ENCODE measurements at regions not wholly inside any gene's neighbourhood (a gene's known extent, or its start where the extent isn't known, plus 50 kb on each side); places are given as distances from the start of the nearest gene placed in this dataset.

DNA sequence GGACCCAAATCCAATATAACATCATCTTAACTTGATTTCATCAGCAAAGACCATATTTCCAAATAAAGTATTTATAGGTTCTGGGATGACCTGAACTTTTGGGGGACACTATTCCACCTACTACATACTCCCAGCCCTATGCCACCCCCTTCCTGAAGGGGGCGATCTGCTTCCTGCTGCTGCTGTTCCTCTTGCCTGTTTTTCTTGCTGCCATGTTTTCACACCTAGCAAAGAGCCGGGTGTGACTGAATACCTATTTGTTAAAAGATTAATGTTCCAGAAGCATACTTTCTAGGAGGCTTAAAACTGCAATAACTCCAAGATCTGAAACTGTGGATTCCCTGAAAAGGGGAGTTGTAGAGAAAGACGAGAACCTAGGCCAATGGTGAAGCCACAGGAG lies 89.7 kb downstream of the ICOS start:
- ATAC-seq (no peak), FAIRE-seq (no peak), DNase-seq (ENCODE audit: low read depth in 1 of 2, low spot score in 1 of 2) (no peak)
- no peaks in the 10 kb centered on the region for H3K4me1 ChIP-seq
- H3K4me2 ChIP-seq, result no peak overlapping the region
- no peaks in the 10 kb centered on the region for H3K9me3 ChIP-seq
- no peak overlapping the region for H3K4me3 ChIP-seq
- ChIA-PET CTCF (no interaction called here), POLR2A (no interaction called here)
- whole genome bisulfite sequencing (ENCODE audit: missing lambda C conversion rate), result 41% methylated on average over 3 of the region's 3 CpGs
- H3K27ac ChIP-seq, result no peak overlapping the region
- no peak for TF ChIP-seq NFE2L2 (conservative IDR thresholded peaks at IDR 0.05; ENCODE audit: low read length)
- TF ChIP-seq, protein P1, sequence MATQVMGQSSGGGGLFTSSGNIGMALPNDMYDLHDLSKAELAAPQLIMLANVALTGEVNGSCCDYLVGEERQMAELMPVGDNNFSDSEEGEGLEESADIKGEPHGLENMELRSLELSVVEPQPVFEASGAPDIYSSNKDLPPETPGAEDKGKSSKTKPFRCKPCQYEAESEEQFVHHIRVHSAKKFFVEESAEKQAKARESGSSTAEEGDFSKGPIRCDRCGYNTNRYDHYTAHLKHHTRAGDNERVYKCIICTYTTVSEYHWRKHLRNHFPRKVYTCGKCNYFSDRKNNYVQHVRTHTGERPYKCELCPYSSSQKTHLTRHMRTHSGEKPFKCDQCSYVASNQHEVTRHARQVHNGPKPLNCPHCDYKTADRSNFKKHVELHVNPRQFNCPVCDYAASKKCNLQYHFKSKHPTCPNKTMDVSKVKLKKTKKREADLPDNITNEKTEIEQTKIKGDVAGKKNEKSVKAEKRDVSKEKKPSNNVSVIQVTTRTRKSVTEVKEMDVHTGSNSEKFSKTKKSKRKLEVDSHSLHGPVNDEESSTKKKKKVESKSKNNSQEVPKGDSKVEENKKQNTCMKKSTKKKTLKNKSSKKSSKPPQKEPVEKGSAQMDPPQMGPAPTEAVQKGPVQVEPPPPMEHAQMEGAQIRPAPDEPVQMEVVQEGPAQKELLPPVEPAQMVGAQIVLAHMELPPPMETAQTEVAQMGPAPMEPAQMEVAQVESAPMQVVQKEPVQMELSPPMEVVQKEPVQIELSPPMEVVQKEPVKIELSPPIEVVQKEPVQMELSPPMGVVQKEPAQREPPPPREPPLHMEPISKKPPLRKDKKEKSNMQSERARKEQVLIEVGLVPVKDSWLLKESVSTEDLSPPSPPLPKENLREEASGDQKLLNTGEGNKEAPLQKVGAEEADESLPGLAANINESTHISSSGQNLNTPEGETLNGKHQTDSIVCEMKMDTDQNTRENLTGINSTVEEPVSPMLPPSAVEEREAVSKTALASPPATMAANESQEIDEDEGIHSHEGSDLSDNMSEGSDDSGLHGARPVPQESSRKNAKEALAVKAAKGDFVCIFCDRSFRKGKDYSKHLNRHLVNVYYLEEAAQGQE (IDR thresholded peaks at IDR 0.05), result no peak
- no peak for TF ChIP-seq BHLHE40 (IDR thresholded peaks at IDR 0.05; ENCODE audit: low read depth, low read length)
- no peak for TF ChIP-seq POLR2AphosphoS2 (conservative IDR thresholded peaks at IDR 0.05; ENCODE audit: low read length)

DNA sequence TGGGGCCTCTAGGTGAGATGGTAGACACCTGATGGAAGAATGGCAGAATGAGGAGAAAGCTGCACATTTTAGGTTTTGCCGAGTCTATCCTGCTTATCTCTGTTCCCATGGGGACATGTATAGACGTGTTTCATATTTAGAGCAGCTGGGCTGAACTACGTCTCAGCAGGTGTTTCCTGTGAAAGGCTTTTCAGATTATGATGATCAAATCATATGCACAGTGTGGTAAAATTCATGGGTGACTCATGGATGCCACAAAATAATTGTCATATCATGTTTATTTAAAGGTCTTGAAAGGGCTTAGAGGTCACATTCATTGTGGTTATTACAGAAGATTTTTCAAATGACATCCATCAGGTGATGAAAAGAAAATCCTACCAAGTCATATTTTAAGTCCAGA lies 90.5 kb downstream of the ICOS start:
- H3K4me3 ChIP-seq, result no peak overlapping the region
- no peaks in the 10 kb centered on the region for H3K4me1 ChIP-seq
- CTCF ChIA-PET, result interaction anchor here (0.6 kb wide), 1 partner anchor 86 kb away, joined by 3 read pairs; no protein-coding TSS in a partner anchor
- ATAC-seq (no peak), DNase-seq (ENCODE audit: low read depth in 1 of 2, low spot score in 1 of 2) (no peak), FAIRE-seq (no peak)
- H3K27ac ChIP-seq, result no peak overlapping the region
- no peaks in the 10 kb centered on the region for H3K9me3 ChIP-seq
- TF ChIP-seq, protein P2, sequence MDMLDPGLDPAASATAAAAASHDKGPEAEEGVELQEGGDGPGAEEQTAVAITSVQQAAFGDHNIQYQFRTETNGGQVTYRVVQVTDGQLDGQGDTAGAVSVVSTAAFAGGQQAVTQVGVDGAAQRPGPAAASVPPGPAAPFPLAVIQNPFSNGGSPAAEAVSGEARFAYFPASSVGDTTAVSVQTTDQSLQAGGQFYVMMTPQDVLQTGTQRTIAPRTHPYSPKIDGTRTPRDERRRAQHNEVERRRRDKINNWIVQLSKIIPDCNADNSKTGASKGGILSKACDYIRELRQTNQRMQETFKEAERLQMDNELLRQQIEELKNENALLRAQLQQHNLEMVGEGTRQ (IDR thresholded peaks at IDR 0.05), result no peak
- TF ChIP-seq FOSL2 (IDR thresholded peaks at IDR 0.05) (no peak), FOSL2 (CRISPR knock-in tag; IDR thresholded peaks at IDR 0.05) (peak; percentile 37; the same call in 1 of the 2 replicates)
- no peak overlapping the region for H3K4me2 ChIP-seq
- WGBS (ENCODE audit: missing lambda C conversion rate), result 36% methylated on average over 3 of the region's 3 CpGs
- POLR2A ChIA-PET, result no interaction called here

DNA sequence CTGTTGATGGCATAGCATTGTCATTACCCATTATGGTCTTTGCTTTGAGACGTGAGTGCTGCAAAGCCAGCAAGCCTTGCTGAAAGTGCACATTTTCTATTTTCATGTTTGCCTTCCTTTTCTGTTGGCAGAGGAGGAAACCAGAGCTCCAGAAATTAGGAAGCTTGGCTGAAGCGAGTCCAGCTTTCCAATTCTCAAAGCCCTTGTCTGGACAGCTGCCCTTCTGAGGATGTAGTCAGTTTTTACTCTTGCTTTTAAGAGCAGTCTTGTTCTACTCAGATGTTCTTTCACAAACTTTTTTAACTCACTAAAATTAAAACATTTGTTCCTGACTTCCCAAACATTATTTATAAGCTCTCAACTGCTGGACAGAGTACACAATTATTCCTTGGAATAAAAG lies 93.8 kb downstream of the ICOS start:
- TF ChIP-seq CBX8 (IDR thresholded peaks at IDR 0.05), result no peak
- no peak for TF ChIP-seq JUN (IDR thresholded peaks at IDR 0.05)
- no peak for TF ChIP-seq KDM5A (IDR thresholded peaks at IDR 0.05)
- TF ChIP-seq, protein P1 (IDR thresholded peaks at IDR 0.05), result no peak
- no peak for TF ChIP-seq POLR2A (IDR thresholded peaks at IDR 0.05; ENCODE audit: low read length)
- no peak for TF ChIP-seq ZSCAN20 (CRISPR knock-in tag; IDR thresholded peaks at IDR 0.05)
- TF ChIP-seq, protein P3, sequence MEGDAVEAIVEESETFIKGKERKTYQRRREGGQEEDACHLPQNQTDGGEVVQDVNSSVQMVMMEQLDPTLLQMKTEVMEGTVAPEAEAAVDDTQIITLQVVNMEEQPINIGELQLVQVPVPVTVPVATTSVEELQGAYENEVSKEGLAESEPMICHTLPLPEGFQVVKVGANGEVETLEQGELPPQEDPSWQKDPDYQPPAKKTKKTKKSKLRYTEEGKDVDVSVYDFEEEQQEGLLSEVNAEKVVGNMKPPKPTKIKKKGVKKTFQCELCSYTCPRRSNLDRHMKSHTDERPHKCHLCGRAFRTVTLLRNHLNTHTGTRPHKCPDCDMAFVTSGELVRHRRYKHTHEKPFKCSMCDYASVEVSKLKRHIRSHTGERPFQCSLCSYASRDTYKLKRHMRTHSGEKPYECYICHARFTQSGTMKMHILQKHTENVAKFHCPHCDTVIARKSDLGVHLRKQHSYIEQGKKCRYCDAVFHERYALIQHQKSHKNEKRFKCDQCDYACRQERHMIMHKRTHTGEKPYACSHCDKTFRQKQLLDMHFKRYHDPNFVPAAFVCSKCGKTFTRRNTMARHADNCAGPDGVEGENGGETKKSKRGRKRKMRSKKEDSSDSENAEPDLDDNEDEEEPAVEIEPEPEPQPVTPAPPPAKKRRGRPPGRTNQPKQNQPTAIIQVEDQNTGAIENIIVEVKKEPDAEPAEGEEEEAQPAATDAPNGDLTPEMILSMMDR (IDR thresholded peaks at IDR 0.05), result no peak
- Histone ChIP-seq H3K9me3 (no peaks in the 10 kb centered on the region), H3K4me1 (no peaks in the 10 kb centered on the region), H3K4me2 (no peak overlapping the region), H3K27ac (no peak overlapping the region), H3K4me3 (no peak overlapping the region)
- ATAC-seq (no peak), DNase-seq (ENCODE audit: low read depth in 1 of 2, low spot score in 1 of 2) (no peak), FAIRE-seq (no peak)
- ChIA-PET CTCF (interaction anchor here (1.3 kb wide), 1 partner anchor 21 kb away, joined by 3 read pairs; no protein-coding TSS in a partner anchor), POLR2A (no interaction called here)
- 50% methylated on average over 2 of the region's 2 CpGs for WGBS (ENCODE audit: missing lambda C conversion rate)
